Inflammatory macrophage treated with lipopolysaccharide for 1 hour (primary cell): ENCODE measurements at regions not wholly inside any gene's neighbourhood (a gene's known extent, or its start where the extent isn't known, plus 50 kb on each side); places are given as distances from the start of the nearest gene placed in this dataset.
"Not testable (repeated sequence)": the region's sequence is repeated elsewhere in the genome, so short reads cannot be mapped to it uniquely, and the experiment has no call there.

Source experiments
- DNase-seq, 2 donors: peaks; one replicate each; pipeline ENCODE4 v3.0.0-alpha.2; 2020 to 2022

DNA sequence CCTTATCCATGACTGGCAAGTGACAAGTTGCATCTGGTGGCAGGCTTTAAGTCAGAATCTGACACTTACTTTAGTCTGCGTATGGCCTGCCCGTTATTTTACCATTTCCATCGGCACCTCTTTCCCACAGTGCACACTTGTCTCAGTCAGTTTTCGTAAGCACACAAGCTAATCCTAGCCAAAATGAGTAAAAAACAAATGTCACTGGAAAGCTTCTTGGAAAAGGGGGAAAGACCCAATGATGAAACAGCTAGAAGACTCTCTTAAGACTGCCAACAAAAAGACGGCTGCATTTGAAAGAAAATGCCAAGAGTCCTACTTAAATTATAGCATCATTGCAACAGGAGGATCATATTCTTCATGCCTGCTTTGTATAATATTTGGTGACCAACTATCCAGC lies 457.9 kb upstream of the ISX start:
- no peak for DNase-seq

DNA sequence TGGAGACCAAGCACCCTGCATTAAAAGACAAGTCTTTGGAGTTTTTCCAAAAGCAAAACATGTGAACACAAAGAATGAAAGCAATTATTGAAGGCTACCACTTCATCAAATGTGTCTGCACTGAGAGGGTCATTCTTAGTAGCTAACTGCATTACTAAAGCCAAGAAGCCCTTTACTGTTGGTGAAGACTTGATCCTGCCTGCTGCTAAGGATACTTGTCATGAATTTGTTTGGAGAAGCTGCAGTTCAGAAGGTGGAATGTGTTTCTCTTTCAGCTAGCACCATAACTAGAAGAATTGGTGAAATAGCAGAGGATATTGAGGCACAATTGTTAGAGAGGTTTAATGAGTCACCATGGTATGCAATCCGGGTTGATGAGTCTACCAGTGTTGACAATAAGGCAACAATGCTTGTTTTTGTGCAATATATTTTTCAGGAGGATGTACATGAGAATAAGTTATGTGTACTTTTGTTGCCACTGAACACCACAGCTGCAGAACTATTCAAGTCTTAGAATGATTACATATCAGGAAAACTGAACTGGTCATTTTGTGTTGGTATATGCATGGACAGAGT lies 457.3 kb upstream of the ISX start:
- no peak for DNase-seq

DNA sequence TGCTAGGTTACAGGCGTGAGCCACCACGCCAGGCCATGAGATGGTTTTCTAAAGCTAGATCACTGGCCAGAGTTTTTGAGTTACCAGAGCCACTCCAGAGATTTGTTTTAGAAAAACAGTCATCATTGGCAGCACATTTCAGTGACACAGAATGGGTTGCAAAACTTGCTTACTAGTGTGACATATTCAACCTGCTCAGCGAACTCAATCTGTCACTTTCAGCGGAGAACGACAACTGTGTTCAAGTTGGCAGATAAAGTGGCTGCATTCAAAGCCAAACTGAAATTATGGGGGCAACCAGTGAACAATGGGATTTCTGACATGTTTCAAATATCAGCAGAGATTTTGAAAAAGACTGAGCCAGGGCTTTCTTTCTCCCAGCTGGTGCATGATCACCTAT lies 456.3 kb upstream of the ISX start:
- no peak for DNase-seq

DNA sequence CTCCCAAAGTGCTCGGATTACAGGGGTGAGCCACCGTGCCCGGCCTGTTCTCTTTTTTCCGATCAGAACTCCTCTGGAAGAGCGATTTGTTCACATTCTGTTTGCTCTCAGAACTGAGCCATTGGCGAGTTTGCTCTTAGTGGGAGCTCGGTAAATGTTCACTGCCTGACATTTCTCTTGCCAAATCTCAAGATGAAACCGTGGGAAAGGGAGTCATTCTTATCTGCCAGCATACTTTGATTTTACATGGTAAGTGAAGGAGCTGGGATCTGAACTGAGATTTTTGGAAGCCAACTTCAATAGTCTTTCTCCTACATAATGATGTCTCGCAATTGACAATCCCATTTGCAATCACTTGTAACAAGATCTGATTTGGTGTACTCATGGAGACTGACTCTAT lies 445.8 kb upstream of the ISX start:
- no peak for DNase-seq

DNA sequence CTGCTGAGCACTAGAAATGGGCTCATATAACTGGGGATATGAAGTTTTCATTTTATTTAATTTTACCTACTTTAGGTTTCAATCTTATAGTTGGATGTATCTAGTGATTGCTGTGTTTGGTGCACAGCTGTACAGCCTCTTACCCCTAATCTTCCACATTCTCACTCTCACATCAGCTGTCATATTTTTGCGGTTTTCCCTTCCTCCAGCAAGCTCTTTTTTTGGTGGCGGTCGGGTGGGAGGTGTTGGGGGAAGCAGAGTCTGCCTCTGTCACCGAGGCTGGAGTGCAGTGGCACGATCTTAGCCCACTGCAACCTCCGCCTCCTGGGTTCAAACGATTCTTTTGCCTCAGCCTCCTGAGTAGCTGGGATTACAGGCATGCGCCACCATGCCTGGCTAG lies 445.1 kb upstream of the ISX start:
- DNase-seq = no peak

DNA sequence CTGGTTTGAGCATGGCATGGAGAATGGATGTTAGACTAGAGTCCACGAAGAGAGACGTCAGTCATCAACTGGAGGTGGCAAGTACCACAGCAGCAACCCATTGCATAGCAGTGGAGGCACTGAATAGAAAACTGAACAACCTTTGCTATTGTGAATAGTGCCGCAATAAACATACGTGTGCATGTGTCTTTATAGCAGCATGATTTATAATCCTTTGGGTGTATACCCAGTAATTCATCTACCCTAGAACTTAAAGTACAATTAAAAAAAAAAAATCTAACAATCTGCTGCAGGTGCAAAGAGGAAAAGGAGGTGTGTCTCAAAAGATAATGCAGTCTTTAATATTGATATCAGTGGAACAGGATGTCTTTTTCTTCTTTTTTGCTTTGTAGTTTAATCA lies 443.4 kb upstream of the ISX start:
- DNase-seq = no peak

DNA sequence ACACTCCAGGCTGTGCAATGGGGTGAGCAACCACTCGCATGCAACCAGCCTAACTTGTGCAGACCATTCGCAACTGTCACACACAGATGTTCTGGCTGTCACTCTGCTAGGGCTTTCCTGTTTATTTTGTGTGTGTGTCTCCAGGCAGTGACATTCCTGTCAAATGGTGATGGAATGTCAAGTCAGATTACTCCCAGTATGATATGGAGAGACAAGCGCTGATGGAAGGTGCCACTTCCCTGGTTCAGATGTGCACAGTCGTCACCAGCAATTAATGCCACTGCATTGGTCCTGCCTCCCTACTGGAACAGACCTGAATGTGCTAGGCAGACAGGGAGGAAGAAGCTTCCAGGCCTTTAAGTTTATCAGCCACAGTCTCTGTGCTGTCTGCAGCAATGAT lies 442.4 kb upstream of the ISX start:
- no peak for DNase-seq

DNA sequence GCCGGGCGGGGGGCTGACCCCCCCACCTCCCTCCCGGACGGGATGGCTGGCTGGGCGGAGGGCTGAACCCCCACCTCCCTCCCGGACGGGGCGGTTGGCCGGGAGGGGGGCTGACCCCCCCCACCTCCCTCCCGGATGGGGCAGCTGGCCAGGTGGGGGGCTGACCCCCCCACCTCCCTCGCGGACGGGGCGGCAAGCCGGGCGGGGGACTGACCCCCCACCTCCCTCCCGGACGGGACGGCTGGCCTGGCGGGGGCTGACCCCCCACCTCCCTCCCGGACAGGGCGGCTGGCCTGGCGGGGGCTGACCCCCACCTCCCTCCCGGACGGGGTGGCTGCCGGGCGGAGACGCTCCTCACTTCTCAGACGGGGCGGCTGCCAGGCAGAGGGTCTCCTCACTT lies 440.1 kb upstream of the ISX start:
- DNase-seq = not testable (repeated sequence)

DNA sequence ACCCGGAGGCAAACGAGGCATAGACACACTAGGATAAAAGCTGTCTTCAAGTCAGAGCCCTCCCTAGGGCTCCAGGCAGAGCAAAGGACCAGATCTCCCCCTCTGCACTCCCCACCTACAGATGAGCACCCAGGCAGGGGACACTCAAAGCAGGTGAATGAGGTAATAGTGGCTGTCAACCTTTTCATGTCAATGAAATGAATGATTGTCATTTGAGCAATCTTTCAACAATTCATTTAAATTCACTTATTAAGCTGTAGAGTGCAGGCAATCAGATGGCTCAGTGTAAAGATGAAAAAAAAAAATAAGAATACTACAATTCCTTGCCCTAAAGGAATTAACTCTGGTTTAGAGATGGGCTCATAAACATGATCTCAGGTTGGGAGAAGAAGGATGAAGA lies 427.8 kb upstream of the ISX start:
- no peak for DNase-seq

DNA sequence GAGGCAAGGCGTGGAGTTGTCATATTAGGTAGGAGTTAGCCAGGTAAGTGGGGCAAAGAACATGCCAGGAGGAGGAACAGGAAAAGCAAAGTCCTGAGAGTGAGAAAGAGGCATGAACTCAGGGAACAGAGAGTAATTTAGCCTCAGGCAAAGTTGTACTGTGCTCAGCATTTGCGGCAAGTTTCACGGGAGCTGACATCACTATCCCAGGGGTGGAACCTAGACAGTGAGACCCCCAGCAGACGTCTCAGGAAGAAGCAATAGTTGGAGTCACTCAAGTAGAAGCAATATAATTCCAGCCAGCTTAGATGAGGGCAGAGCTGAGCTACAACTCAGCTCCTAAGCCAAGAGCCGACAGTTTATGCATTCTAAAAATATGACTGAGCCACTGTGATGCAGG lies 426.0 kb upstream of the ISX start:
- no peak for DNase-seq

DNA sequence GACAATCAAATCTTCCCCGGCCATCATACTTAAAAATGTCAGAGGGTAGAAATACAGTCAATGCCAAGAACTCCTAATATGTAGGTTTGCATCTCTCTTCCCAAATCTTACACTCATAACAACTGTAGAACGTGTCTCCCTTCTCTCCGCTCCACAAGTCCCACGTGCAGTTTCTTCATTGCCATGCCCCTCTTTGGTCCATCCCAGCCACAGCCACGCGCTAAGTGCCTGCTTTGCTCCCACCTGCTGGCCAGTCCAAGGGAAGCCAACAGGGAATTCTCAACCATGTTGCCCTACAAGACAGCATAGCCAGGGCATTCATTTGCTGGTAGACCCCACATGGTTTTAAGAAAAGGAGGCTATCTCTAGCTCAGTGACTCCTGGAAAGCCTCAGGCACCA lies 420.6 kb upstream of the ISX start:
- DNase-seq = no peak

DNA sequence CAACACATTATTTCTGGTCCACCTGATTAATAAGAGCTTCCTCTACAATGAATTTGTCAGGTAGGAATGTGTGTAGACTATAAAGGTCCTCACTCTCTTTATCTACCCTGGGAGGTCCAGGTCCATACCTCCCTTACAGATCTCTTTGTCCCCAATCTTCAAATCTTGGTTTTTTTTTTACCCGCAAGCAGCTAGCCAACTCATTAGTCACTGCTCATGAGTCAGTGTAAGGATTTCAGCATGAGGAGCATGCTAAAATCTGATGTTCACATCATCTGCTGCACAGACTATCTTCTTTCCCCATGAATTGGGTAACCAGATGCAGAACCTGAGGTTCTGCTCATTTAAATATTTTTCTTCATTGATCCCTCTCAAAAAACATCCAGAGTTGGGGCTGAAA lies 397.0 kb upstream of the ISX start:
- no peak for DNase-seq

DNA sequence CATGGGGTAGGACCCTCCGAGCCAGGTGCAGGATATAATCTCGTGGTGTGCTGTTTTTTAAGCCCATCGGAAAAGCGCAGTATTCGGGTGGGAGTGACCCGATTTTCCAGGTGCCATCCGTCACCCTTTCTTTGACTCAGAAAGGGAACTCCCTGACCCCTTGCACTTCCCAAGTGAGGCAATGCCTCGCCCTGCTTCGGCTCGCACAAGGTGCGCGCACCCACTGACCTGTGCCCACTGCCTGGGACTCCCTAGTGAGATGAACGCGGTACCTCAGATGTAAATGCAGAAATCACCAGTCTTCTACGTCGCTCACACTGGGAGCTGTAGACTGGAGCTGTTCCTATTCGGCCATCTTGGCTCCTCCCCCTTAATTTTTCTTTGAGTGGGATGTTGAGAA lies 382.9 kb upstream of the ISX start:
- not testable (repeated sequence) for DNase-seq

DNA sequence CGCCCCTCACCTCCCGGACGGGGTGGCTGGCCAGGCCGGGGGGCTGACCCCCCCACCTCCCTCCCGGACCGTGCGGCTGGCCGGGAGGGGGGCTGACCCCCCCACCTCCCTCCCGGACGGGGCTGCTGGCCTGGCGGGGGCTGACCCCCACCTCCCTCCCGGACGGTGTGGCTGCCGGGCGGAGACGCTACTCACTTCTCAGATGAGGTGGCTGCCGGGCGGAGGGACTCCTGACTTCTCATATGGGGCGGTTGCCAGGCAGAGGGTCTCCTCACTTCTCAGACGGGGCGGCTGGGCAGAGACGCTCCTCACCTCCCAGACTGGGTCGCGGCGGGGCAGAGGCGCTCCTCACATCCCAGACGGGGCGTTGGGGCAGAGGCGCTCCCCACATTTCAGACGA lies 381.7 kb upstream of the ISX start:
- DNase-seq = not testable (repeated sequence)

DNA sequence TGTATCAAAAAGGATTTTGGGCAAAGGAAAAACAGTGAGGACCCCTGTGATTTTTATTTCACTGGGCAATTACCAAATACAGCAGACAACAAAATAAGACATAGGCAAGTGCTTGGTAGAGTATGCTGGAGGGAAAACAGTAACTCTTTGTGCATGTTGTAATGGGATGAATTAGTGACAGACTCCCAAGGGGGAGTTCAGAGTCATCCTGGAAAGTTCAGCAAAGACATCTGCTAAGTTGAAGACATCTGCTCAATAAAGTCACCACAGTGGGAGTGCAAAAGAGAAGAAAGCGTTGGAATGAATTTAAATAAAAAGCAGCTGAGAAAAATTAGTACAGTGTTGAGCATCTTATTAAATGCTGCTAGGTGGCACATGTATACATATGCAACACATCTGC lies 378.8 kb upstream of the ISX start:
- no peak for DNase-seq

DNA sequence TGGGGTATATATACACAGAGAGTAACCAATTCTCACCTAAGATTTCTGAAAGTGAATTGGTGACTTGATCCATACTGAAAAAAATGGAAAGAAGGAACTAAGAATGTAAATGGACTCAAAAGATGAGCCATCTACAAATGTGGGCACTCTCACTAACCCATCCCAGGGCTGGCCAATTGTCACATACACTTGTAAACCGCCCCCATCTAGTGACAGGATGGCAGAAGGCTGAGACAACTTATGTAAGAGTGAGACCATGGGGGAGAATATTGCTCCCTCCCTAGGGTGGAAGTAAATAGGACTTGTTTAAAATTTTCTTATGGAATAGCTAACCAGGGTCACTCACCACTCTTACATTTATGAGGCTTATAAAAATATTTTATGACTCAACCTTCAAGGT lies 377.1 kb upstream of the ISX start:
- DNase-seq = no peak

DNA sequence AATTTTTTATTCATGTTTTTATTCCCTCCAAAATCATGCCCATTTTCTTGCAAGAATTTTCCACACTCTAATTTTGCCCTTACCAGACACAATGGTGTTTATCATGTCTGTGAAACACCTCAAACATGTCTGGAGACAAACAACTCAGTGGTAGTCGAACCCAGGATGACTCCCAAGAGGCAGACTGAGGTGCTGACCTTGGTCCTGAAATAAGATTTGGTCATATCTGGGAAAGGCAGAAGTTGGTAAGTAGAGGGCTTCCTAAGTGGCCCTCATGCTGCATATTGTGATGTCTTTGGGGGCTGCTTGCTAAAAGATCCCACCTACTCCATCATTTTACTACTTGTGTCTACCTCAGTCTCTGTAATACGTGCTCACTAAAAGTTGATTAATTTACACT lies 369.4 kb upstream of the ISX start:
- no peak for DNase-seq

DNA sequence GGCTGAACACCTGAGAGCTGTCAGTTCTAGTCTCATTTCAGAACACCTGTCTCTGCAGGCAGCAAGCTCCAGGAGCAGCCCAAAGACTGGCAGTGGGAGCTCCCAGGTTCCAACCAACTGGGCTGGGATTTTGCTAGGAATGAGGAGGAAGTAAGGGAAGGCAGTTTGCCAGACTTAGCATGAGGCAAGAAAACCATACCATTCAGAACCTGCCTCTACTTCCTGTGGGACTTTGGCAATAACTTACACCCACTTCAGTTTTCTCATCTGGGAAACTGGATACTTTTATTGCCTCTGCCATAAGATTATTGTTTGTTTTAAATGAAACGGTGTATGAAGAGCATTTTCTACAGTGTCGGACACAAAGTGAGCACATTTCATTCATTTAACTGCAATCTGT lies 363.7 kb upstream of the ISX start:
- DNase-seq = no peak

DNA sequence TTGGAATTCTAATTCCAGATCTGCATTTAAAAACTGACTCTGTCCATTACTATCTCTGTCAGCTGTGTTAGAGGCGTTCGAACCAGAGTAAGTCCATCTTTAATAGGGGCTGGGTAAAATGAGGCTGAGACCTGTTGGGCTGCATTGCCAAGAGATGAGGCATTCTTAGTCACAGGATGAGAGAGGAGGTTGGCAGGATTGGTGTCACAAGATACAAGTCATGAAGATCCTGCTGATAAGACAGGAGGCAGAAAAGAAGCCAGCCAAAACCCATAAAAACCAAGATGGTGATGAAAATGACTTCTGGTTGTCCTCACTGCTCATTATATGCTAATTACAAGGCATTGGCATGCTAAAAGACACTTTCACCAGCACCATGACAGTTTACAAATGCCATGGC lies 356.3 kb upstream of the ISX start:
- DNase-seq = no peak

DNA sequence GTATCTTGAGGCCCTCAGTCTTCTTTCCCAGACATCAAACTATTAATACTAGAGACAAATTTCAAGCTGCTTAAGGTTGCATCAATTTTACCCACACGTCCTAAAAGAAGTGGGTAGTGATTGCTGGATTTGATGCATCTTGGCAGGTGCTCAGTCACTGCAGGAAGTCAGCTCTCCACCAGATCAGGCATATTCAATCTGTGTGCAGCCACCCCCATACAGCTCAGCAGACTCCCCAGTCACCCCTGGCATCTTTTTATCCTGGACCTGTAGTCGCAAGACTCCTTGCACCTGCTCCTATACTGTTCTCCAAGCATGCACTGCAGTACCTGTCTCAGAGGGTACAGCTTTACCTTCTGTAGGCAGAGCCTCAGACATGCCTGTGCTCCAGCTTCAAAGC lies 343.1 kb upstream of the ISX start:
- no peak for DNase-seq

DNA sequence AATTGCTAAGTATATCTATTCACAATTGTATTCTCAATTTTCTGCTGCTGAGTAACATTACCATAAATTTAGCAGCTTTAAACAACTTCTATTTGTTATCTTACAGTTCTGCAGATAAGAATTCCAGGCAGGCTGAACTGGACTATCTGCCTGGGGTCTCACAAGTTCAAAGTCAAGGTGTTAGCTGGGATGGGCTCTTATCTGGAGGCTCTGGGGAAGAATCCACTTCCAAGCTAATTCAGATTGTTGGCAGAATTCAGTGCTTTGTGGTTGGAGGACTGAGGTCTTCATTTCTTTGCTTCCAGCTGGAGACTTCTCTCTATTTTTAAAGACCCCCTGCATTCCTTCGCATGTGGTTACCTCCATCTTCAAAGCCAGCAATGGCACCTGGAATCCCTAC lies 329.9 kb upstream of the ISX start:
- no peak for DNase-seq

DNA sequence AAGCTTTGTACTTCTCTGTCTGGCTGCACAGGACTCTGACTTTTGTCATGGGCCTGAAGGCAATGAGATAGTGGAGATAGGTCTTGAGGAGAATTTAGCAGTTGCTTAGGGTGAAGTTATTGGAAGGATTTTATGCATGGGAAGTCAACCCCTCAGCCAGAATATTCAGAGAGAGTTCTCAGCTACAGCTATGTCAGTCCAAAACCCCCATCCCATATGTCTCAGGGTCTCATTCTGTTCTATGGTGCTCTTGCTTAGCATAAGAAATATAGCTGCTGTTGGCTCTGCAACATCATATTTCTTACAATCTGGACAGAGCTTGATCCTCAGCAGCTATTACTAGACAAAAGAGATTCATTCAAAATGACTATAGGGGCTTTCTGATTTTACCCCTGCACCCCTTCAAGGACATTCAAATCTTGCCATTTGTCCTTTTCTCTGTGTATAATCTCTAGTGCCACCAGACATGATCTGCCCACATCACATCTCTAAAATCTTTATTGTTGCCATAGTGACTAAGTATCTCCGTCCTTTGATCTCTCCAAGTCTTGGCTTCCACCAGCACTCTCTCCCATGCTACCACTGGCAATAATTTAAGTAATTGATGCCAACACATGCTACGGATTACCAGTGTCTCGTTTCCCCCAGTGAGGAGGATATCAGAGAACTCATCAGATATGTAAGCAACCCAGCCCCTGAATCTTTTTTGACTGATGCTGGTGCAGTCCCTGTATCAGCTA lies 327.1 kb upstream of the ISX start:
- DNase-seq = no peak

DNA sequence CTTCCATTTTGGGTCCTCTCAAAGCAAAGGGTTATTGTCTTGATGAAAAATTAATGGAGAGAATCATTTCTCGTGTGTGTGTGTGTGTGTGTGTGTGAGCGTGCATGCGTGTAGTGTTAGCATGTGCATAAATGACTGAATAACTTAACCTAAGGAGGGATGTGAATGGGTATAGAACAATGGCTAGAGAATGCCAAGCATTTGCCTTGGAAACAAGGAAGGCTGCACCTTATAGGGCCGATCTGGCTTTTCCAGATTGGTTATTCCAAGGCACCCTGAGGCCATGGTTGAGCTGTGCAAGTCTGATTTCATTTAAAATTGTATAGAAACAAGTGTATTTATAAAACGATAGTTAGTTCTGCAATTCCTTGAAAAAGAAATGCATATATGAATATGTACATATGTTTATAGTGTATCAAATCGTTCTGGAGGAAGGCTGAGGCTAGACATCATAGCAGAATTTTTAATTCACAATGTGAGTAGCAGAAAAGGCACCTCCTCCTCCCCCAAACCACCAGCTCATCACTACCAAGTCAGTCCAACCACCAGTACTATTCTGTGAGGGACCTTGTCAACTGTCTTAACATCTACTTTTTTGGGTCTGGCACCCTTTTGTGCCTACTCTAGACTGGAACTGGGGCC lies 322.7 kb upstream of the ISX start:
- DNase-seq = no peak

DNA sequence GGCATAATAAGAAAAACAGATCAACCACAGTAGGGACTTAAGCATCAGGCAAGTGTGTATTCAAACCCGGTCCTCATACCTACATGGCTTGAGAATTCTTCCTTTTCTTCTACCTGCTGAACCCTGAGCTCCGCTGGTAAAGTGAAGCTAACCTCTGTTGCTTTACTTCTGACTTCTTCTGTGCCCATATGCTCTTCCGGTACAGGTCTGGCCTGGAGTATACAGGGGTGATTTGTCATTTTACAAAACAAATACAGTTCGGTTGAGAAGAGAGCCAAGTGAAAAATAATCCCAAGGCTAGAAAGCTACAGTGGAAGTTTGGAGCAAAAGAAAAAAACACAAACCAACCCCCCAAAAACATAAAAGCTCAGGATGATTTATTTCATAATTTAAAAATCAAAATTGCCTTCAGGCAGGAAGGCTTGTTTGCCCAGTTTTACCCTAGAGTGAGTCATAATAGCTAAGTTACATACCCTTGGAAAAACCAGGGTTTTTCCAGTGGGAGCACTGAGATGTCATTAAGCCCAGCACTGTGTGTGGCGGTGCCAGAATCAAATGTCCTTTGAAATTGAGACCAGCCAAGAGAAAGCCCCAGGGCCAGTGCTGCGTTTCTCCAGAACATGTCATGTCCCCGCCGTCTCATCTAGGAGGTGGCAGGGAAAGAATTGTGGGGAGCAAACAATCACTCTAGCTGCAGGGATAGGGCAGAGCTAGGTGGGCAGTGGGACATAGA lies 305.5 kb upstream of the ISX start:
- DNase-seq = no peak
